B cell (primary cell): ENCODE measurements at regions not wholly inside any gene's neighbourhood (a gene's known extent, or its start where the extent isn't known, plus 50 kb on each side); places are given as distances from the start of the nearest gene placed in this dataset.

Experiments used
- ATAC-seq: fragments of 200-7000 bp; cut with Tn5 transposase; one replicate; pipeline ENCODE4 v1.10.0; 2021; ENCODE audit warnings: low read depth, mild to moderate bottlenecking, moderate number of reproducible peaks, moderate library complexity
- CTCF ChIA-PET: fragments of 350-600 bp; sonication (Branson Sonifier 250); formaldehyde crosslinking; loops from one replicate; lab custom pipeline; 2021; ENCODE audit warnings: antibody characterized with exemption, inconsistent platforms; lab: Charles Lee
- POLR2A ChIA-PET: fragments of 350-600 bp; sonication (Branson Sonifier 250); formaldehyde crosslinking; loops from one replicate; lab custom pipeline; 2021; ENCODE audit warnings: antibody characterized with exemption; lab: Charles Lee
- DNase-seq: peaks from one replicate; pipeline ENCODE4 v3.0.0; 2013
- H2AFZ ChIP-seq: 2 replicates; pipeline ENCODE4 v1.6.1; 2012; ENCODE audit warnings: mild to moderate bottlenecking, low read depth, low read length; ENCODE audit not compliant: insufficient read depth, poor library complexity, severe bottlenecking
- H3K27ac ChIP-seq, 2 donors: 1 replicate in 1 of 2; 2 replicates in 1 of 2; pipeline ENCODE4 v1.5.1; 2012 to 2013; ENCODE audit warnings: low read length in 2 of 2, mild to moderate bottlenecking in 2 of 2, moderate library complexity in 1 of 2
- H3K27me3 ChIP-seq, 4 experiments: fragments of 200-600 bp in 1 of 4; sonication (generic) in 1 of 4; replicated peaks in 1 of 4; 1 replicate in 2 of 4; 2 replicates in 2 of 4; pipeline versions ENCODE4 v1.6.1 to v1.7.0; 2013 to 2016; ENCODE audit warnings: low read length in 3 of 4, mild to moderate bottlenecking in 2 of 4, mixed read lengths in 1 of 4, moderate library complexity in 1 of 4; ENCODE audit not compliant: insufficient read depth in 4 of 4, control insufficient read depth in 3 of 4; ENCODE audit errors: control extremely low read depth in 1 of 4
- H3K36me3 ChIP-seq, 2 experiments: replicated peaks in 1 of 2; 1 replicate in 1 of 2; 2 replicates in 1 of 2; pipeline versions ENCODE4 v1.6.1 to v1.7.1; 2013; ENCODE audit warnings: low read length in 1 of 2; ENCODE audit not compliant: insufficient read depth in 2 of 2, control insufficient read depth in 1 of 2; ENCODE audit errors: control extremely low read depth in 1 of 2, extremely low read depth in 1 of 2
- H3K4me1 ChIP-seq, 2 donors: fragments of 200-600 bp in 1 of 2; sonication (generic) in 1 of 2; 1 replicate in 1 of 2; 2 replicates in 1 of 2; pipeline versions ENCODE4 v1.5.1 to v1.6.1; 2013 to 2017; ENCODE audit warnings: low read length in 2 of 2; ENCODE audit not compliant: control insufficient read depth in 2 of 2, insufficient read depth in 2 of 2
- H3K4me2 ChIP-seq: replicated peaks from 2 replicates; pipeline ENCODE3; 2012; ENCODE audit warnings: mild to moderate bottlenecking, low read depth, low read length; ENCODE audit not compliant: poor library complexity, severe bottlenecking
- H3K4me3 ChIP-seq, 5 experiments: fragments of 200-600 bp in 1 of 5; sonication (generic) in 1 of 5; 1 replicate in 3 of 5; 2 replicates in 2 of 5; pipeline versions ENCODE4 v1.5.1 to v1.7.0; 2011 to 2016; ENCODE audit warnings: low read length in 4 of 5, mild to moderate bottlenecking in 4 of 5, low read depth in 2 of 5, control low read depth in 1 of 5, moderate library complexity in 1 of 5; ENCODE audit not compliant: insufficient read depth in 1 of 5; ENCODE audit errors: control extremely low read depth in 1 of 5, extremely low read depth in 1 of 5
- H3K79me2 ChIP-seq: fragments of 200-600 bp; sonication (generic); one replicate; pipeline ENCODE4 v1.6.0; 2016; ENCODE audit warnings: low read length; ENCODE audit not compliant: control insufficient read depth, insufficient read depth
- H3K9ac ChIP-seq: fragments of 200-600 bp; sonication (generic); 2 replicates; pipeline ENCODE4 v1.6.1; 2017; ENCODE audit warnings: mild to moderate bottlenecking, low read length, moderate library complexity
- H3K9me3 ChIP-seq, 3 donors: one replicate each; pipeline versions ENCODE4 v1.6.1 to v1.7.1; 2013; ENCODE audit warnings: low read length in 2 of 3; ENCODE audit not compliant: control insufficient read depth in 2 of 3, insufficient read depth in 1 of 3; ENCODE audit errors: control extremely low read depth in 1 of 3
- H4K20me1 ChIP-seq: 2 replicates; pipeline ENCODE4 v1.6.0; 2012; ENCODE audit warnings: mild to moderate bottlenecking, low read length; ENCODE audit not compliant: insufficient read depth, control insufficient read depth, poor library complexity, severe bottlenecking
- H3K27ac Mint-ChIP-seq: one replicate; pipeline ENCODE4 v1.8.0; 2021; ENCODE audit warnings: mixed read lengths
- H3K27me3 Mint-ChIP-seq: one replicate; pipeline ENCODE4 v1.8.0; 2021; ENCODE audit warnings: mixed read lengths
- H3K4me1 Mint-ChIP-seq: one replicate; pipeline ENCODE4 v1.8.0; 2021; ENCODE audit warnings: mixed read lengths
- H3K4me3 Mint-ChIP-seq: one replicate; pipeline ENCODE4 v1.8.0; 2021; ENCODE audit warnings: mixed read lengths
- H3K9me3 Mint-ChIP-seq: one replicate; pipeline ENCODE4 v1.8.0; 2022; ENCODE audit warnings: mixed read lengths; ENCODE audit not compliant: insufficient read depth
- EZH2 ChIP-seq: IDR thresholded peaks from 2 replicates; pipeline ENCODE4 v1.6.1; 2012; ENCODE audit warnings: borderline replicate concordance, low read depth, mild to moderate bottlenecking, moderate library complexity, low read length; ENCODE audit not compliant: insufficient read depth, poor library complexity, severe bottlenecking
- WGBS: methylation state at CpG from one replicate; pipeline ENCODE4 v1.1.5; 2013; ENCODE audit warnings: missing lambda C conversion rate; ENCODE audit not compliant: insufficient coverage; 5-methylcytosine and 5-hydroxymethylcytosine counted together
- intact Hi-C: fragments of 100-400 bp; cut with micrococcal nuclease; formaldehyde crosslinking; loops from one replicate; pipeline ENCODE4 v1.10.0; 2022
- TF ChIP-seq, protein P1 (sequence below): fragments of 200-600 bp; IDR thresholded peaks from one replicate; pipeline ENCODE4 v1.8.0; 2022; ENCODE audit warnings: antibody characterized with exemption, mild to moderate bottlenecking

DNA sequence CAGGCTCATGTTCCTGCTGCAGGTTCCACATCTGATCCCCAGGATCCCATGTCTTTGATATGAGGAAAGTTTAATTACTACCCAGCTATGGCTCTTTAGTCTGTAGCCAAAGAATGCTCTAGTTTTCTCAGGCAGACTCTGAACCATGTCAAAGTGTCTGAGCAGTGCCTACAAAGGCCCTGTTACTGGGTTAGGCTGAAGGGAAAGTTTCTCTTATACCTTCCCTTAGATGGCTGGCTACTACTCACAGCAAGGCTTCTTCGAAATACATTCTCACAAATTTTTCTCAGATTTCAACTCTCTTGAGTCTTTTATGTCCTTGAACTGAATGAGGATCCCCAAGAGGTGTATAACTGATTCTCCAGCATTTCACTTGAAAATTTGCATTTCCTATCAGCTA is 102.4 kb downstream of the NR1D2 start:
- Histone ChIP-seq H3K79me2 (no peaks in the 10 kb centered on the region), H2AFZ (no peak overlapping the region), H3K4me1 (no peaks in the 10 kb centered on the region), H3K27me3 (no peaks in the 10 kb centered on the region), H3K9ac (no peak overlapping the region), H3K9me3 (no peaks in the 10 kb centered on the region), H3K4me2 (no peak overlapping the region), H3K4me3 (no peak overlapping the region), H3K36me3 (no peaks in the 10 kb centered on the region), H4K20me1 (no peaks in the 10 kb centered on the region), H3K27ac (no peak overlapping the region)
- Mint-ChIP-seq H3K4me3 (no peak overlapping the region), H3K27ac (no peak overlapping the region), H3K9me3 (no peaks in the 10 kb centered on the region), H3K27me3 (no peaks in the 10 kb centered on the region), H3K4me1 (peaks cover 5% of the 10 kb centered on the region)
- DNase-seq, result no peak
- no CpG with 5 or more reads among the region's 1 CpG for WGBS
- ATAC-seq, result no peak
- POLR2A ChIA-PET, result no interaction called here
- TF ChIP-seq, protein P1, sequence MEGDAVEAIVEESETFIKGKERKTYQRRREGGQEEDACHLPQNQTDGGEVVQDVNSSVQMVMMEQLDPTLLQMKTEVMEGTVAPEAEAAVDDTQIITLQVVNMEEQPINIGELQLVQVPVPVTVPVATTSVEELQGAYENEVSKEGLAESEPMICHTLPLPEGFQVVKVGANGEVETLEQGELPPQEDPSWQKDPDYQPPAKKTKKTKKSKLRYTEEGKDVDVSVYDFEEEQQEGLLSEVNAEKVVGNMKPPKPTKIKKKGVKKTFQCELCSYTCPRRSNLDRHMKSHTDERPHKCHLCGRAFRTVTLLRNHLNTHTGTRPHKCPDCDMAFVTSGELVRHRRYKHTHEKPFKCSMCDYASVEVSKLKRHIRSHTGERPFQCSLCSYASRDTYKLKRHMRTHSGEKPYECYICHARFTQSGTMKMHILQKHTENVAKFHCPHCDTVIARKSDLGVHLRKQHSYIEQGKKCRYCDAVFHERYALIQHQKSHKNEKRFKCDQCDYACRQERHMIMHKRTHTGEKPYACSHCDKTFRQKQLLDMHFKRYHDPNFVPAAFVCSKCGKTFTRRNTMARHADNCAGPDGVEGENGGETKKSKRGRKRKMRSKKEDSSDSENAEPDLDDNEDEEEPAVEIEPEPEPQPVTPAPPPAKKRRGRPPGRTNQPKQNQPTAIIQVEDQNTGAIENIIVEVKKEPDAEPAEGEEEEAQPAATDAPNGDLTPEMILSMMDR, result no peak
- no peak for TF ChIP-seq EZH2
- intact Hi-C loops, result no loop called here
- CTCF ChIA-PET, result interaction anchor here (1.5 kb wide), 1 partner anchor 159 kb away, joined by 3 read pairs; no protein-coding TSS in a partner anchor

DNA sequence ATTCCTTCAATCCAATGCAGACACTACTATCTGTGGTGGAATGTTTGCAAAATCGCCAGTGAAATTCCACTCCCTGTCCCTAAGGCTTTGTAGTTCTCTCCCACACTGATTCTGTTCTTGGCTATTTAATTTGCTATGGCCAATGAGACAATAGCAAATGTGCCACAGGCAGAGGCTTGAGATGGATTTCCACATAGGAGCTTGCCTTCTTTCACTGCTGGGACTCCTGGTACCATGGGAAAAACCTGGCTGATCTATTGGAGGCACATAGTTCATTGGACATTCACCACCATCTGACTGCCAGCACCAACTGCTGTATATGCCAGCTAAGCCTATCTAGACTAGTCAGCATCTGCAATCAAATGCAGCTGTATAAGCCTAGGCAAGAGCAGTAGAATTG is 103.8 kb downstream of the NR1D2 start:
- Histone ChIP-seq H4K20me1 (no peaks in the 10 kb centered on the region), H3K27ac (no peak overlapping the region), H3K4me2 (no peak overlapping the region), H3K79me2 (no peaks in the 10 kb centered on the region), H3K4me3 (no peak overlapping the region), H3K36me3 (no peaks in the 10 kb centered on the region), H3K9ac (no peak overlapping the region), H3K27me3 (no peaks in the 10 kb centered on the region), H2AFZ (no peak overlapping the region), H3K9me3 (no peaks in the 10 kb centered on the region), H3K4me1 (no peaks in the 10 kb centered on the region)
- no peak for ATAC-seq
- WGBS, result no CpG with 5 or more reads among the region's 1 CpG
- Mint-ChIP-seq H3K9me3 (no peaks in the 10 kb centered on the region), H3K4me1 (peaks cover 5% of the 10 kb centered on the region), H3K4me3 (no peak overlapping the region), H3K27me3 (no peaks in the 10 kb centered on the region), H3K27ac (no peak overlapping the region)
- ChIA-PET POLR2A (no interaction called here), CTCF (no interaction called here)
- no peak for TF ChIP-seq EZH2
- TF ChIP-seq, protein P1, result no peak
- DNase-seq, result no peak
- intact Hi-C loops, result no loop called here
